RWPE2 (cell line): ENCODE measurements at regions not wholly inside any gene's neighbourhood (a gene's known extent, or its start where the extent isn't known, plus 50 kb on each side); places are given as distances from the start of the nearest gene placed in this dataset.

Source experiments
- ATAC-seq: fragments of 200-7000 bp; cut with Tn5 transposase; 3 replicates; pipeline ENCODE4 v1.9.1; 2021; ENCODE audit warnings: low read depth
- DNase-seq: peaks from one replicate; pipeline ENCODE4 v3.0.0-alpha.2; 2020; ENCODE audit warnings: low spot score
- H3K27ac ChIP-seq: fragments of 450-650 bp; 2 replicates; pipeline ENCODE4 v1.5.1; 2017; ENCODE audit warnings: mild to moderate bottlenecking; ENCODE audit not compliant: poor library complexity, severe bottlenecking
- H3K27me3 ChIP-seq: fragments of 250-450 bp; sonication (Bioruptor Pico); 2 replicates; pipeline ENCODE4 v1.5.1; 2021; ENCODE audit warnings: mild to moderate bottlenecking, moderate library complexity; ENCODE audit not compliant: insufficient read depth, poor library complexity, severe bottlenecking
- H3K36me3 ChIP-seq: fragments of 250-450 bp; sonication (Bioruptor Pico); 2 replicates; pipeline ENCODE4 v1.5.1; 2020; ENCODE audit warnings: low read depth, mild to moderate bottlenecking, moderate library complexity
- H3K4me1 ChIP-seq: fragments of 250-450 bp; sonication (Bioruptor Pico); 2 replicates; pipeline ENCODE4 v1.5.1; 2021; ENCODE audit warnings: mild to moderate bottlenecking, moderate library complexity; ENCODE audit not compliant: insufficient read depth, poor library complexity, severe bottlenecking
- H3K4me3 ChIP-seq: fragments of 250-450 bp; sonication (Bioruptor Pico); 2 replicates; pipeline ENCODE4 v1.5.1; 2021; ENCODE audit warnings: mild to moderate bottlenecking, moderate library complexity; ENCODE audit not compliant: severe bottlenecking
- H3K9me3 ChIP-seq: fragments of 250-450 bp; sonication (Bioruptor Pico); 2 replicates; pipeline ENCODE4 v1.5.1; 2021; ENCODE audit warnings: mild to moderate bottlenecking, moderate library complexity; ENCODE audit not compliant: severe bottlenecking
- CTCF ChIP-seq: fragments of 450-650 bp; IDR thresholded peaks from one replicate; pipeline ENCODE4 v1.5.1; 2017; ENCODE audit warnings: mild to moderate bottlenecking, moderate library complexity; ENCODE audit not compliant: poor library complexity, severe bottlenecking

DNA sequence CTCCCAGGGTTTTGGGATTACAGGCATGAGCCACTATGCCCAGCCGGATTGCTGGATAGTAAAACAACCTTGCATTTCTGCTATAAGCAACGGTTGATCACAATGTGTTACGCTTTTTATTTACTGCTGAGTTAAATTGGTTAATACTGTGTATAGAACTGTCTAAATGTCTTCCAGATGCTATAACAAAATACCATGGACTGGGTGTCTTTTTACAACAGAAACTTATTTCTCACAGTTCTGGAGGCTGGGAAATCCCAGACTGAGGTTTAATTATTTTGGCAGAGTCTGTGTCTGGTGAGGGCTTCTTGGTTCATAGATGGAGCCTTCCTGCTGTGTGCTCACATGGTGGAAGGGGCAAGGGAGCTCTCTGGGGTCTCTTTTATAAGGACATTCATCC lies 65.5 kb downstream of the ING1 start:
- TF ChIP-seq CTCF = no peak
- no peaks in the 10 kb centered on the region for H3K36me3 ChIP-seq
- no peak overlapping the region for H3K4me3 ChIP-seq
- no peaks in the 10 kb centered on the region for H3K4me1 ChIP-seq
- no peak overlapping the region for H3K27ac ChIP-seq
- ATAC-seq (no peak), DNase-seq (no peak)
- H3K27me3 ChIP-seq = no peaks in the 10 kb centered on the region
- no peaks in the 10 kb centered on the region for H3K9me3 ChIP-seq

DNA sequence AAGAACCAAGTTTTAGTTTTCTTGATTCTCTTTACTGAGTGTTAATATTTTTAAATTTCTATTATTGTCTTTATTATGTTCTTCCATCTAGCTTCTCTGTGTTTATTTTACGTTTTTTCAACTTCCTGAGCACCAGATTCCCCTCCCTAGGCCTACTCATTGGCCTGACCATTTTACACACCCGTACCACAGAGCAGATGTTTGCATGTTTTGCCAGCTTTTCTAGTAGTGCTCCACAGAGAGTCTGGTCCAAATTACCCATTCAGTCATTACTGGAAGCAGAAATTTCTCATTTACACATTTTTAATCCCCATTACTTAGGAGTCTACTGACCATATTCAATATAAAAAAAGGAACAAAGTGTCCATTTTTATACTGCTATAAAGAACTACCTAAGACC lies 66.9 kb downstream of the ING1 start:
- Histone ChIP-seq H3K27me3 (no peaks in the 10 kb centered on the region), H3K4me3 (no peak overlapping the region), H3K9me3 (no peaks in the 10 kb centered on the region), H3K27ac (no peak overlapping the region), H3K4me1 (no peaks in the 10 kb centered on the region), H3K36me3 (no peaks in the 10 kb centered on the region)
- DNase-seq = no peak
- no peak for ATAC-seq
- no peak for TF ChIP-seq CTCF

- Histone ChIP-seq H3K4me1 (no peaks in the 10 kb centered on the region), H3K27ac (no peak overlapping the region), H3K9me3 (no peaks in the 10 kb centered on the region), H3K4me3 (no peak overlapping the region), H3K36me3 (no peaks in the 10 kb centered on the region), H3K27me3 (no peaks in the 10 kb centered on the region)
- no peak for TF ChIP-seq CTCF
- DNase-seq (no peak), ATAC-seq (no peak)
Measured at GRCh38 chr13:110782185-110782584, 68.7 kb downstream of the ING1 start.

- no peak overlapping the region for H3K27ac ChIP-seq
- H3K4me3 ChIP-seq = no peak overlapping the region
- DNase-seq = no peak
- no peaks in the 10 kb centered on the region for H3K4me1 ChIP-seq
- no peak for ATAC-seq
- H3K9me3 ChIP-seq = no peaks in the 10 kb centered on the region
- H3K27me3 ChIP-seq = no peaks in the 10 kb centered on the region
- H3K36me3 ChIP-seq = no peaks in the 10 kb centered on the region
- no peak for TF ChIP-seq CTCF
Measured at GRCh38 chr13:110784704-110785103, 71.2 kb downstream of the ING1 start.

GRCh38 chr13:110788778-110789177 lies 75.3 kb downstream of the ING1 start:
- Histone ChIP-seq H3K4me3 (no peak overlapping the region), H3K36me3 (no peaks in the 10 kb centered on the region), H3K27ac (no peak overlapping the region), H3K9me3 (no peaks in the 10 kb centered on the region), H3K27me3 (no peaks in the 10 kb centered on the region), H3K4me1 (no peaks in the 10 kb centered on the region)
- no peak for TF ChIP-seq CTCF
- no peak for DNase-seq
- ATAC-seq = no peak
